ENCODE measurements at regions not wholly inside any gene's neighbourhood (a gene's known extent, or its start where the extent isn't known, plus 50 kb on each side); places are given as distances from the start of the nearest gene placed in this dataset.

DNA sequence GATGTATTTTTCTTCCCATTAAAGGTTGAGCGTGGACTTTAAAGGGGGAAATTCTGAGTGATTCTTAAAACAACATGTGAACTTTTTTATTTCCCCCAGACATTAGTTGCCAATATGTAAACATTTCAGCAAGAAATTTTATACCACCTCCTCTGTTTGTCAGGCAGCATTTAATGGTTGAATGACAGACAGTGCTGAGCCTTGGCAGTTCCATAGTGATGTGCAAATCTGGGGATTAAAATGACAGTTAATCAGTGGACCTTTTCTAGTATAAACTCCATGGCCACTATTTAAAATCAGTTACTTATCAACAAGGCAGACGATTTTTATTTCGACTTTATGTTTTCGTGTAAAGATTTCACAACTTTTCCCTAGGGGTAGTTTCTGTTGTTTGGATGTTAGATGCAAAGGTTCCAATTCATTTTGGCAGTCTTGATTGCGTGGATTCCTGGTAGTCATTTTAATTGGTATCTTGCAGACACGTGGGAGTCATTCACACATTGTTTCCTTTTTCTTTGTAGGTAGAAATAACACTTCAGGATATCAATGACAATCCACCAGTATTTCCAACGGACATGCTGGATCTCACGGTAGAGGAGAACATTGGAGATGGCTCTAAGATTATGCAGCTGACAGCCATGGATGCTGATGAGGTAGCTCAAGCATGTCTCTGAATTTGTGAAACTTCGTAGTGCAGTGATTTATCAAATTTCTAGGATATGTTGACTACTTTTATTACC, 83.7 kb downstream of the FAT4 start:
- TF ChIP-seq CTCF (IDR thresholded peaks at IDR 0.05; ENCODE audit: borderline replicate concordance, extremely low read depth, low read length, poor library complexity, severe bottlenecking) (no peak), EZH2 (IDR thresholded peaks at IDR 0.05; ENCODE audit: borderline replicate concordance, low read depth, low read length, severe bottlenecking) (no peak)
